Neuronal stem cell (in vitro differentiated cells): ENCODE measurements at regions not wholly inside any gene's neighbourhood (a gene's known extent, or its start where the extent isn't known, plus 50 kb on each side); places are given as distances from the start of the nearest gene placed in this dataset.

Experiments used
- DNase-seq: peaks from one replicate; pipeline ENCODE4 v3.0.0-alpha.2; 2013; ENCODE audit warnings: low spot score
- H2AFZ ChIP-seq: one replicate; pipeline ENCODE4 v1.6.1; 2013; ENCODE audit warnings: mild to moderate bottlenecking, low read length, inconsistent platforms
- H2AK5ac ChIP-seq: 2 replicates; pipeline ENCODE4 v1.6.1; 2013; ENCODE audit warnings: low read depth, mild to moderate bottlenecking, inconsistent platforms, low read length, moderate library complexity, mixed read lengths
- H2BK120ac ChIP-seq: 2 replicates; pipeline ENCODE4 v1.6.1; 2013; ENCODE audit warnings: low read depth, mild to moderate bottlenecking, inconsistent platforms, low read length, moderate library complexity, mixed read lengths
- H2BK12ac ChIP-seq: one replicate; pipeline ENCODE4 v1.6.1; 2013; ENCODE audit warnings: low read length, inconsistent platforms
- H2BK15ac ChIP-seq: 2 replicates; pipeline ENCODE4 v1.6.1; 2013; ENCODE audit warnings: mild to moderate bottlenecking, low read length, inconsistent platforms, mixed read lengths
- H2BK5ac ChIP-seq: one replicate; pipeline ENCODE4 v1.6.1; 2013; ENCODE audit warnings: inconsistent platforms, mild to moderate bottlenecking, low read length, moderate library complexity
- H3K14ac ChIP-seq: one replicate; pipeline ENCODE4 v1.6.1; 2013; ENCODE audit warnings: low read length, inconsistent platforms
- H3K18ac ChIP-seq: 2 replicates; pipeline ENCODE4 v1.6.1; 2013; ENCODE audit warnings: low read length, inconsistent platforms
- H3K23ac ChIP-seq: 2 replicates; pipeline ENCODE4 v1.6.1; 2013; ENCODE audit warnings: low read depth, mild to moderate bottlenecking, mixed read lengths, low read length, inconsistent platforms; ENCODE audit not compliant: poor library complexity
- H3K27ac ChIP-seq: replicated peaks from 3 replicates; pipeline ENCODE4 v1.5.1; 2013; ENCODE audit warnings: low read length, inconsistent platforms
- H3K27me3 ChIP-seq, 3 experiments: 2 replicates each; pipeline ENCODE4 v1.6.1; 2013; ENCODE audit warnings: low read length in 3 of 3, mild to moderate bottlenecking in 2 of 3, inconsistent platforms in 1 of 3, low read depth in 1 of 3, mixed read lengths in 1 of 3, moderate library complexity in 1 of 3; ENCODE audit not compliant: control insufficient read depth in 3 of 3, insufficient read depth in 3 of 3
- H3K36me3 ChIP-seq, 2 donors: replicated peaks in 1 of 2; 2 replicates each; pipeline ENCODE4 v1.6.1; 2013; ENCODE audit warnings: low read length in 2 of 2; ENCODE audit not compliant: control insufficient read depth in 2 of 2, insufficient read depth in 2 of 2
- H3K4ac ChIP-seq: 2 replicates; pipeline ENCODE4 v1.6.1; 2013; ENCODE audit warnings: inconsistent platforms, mild to moderate bottlenecking, low read length, moderate library complexity
- H3K4me1 ChIP-seq, 2 donors: 1 replicate in 1 of 2; 2 replicates in 1 of 2; pipeline ENCODE4 v1.6.1; 2013; ENCODE audit warnings: low read length in 2 of 2, low read depth in 1 of 2; ENCODE audit not compliant: control insufficient read depth in 2 of 2, insufficient read depth in 1 of 2
- H3K4me2 ChIP-seq: one replicate; pipeline ENCODE4 v1.6.1; 2013; ENCODE audit warnings: mild to moderate bottlenecking, low read length, inconsistent platforms; ENCODE audit not compliant: insufficient read depth, poor library complexity, severe bottlenecking
- H3K4me3 ChIP-seq, 2 donors: 2 replicates each; pipeline ENCODE4 v1.5.1; 2013; ENCODE audit warnings: low read length in 2 of 2, mild to moderate bottlenecking in 2 of 2, inconsistent platforms in 1 of 2, moderate library complexity in 1 of 2
- H3K79me1 ChIP-seq: one replicate; pipeline ENCODE4 v1.6.1; 2013; ENCODE audit warnings: low read depth, mild to moderate bottlenecking, inconsistent platforms, low read length, moderate library complexity
- H3K9ac ChIP-seq: one replicate; pipeline ENCODE4 v1.6.1; 2013; ENCODE audit warnings: mild to moderate bottlenecking, low read depth, low read length, inconsistent platforms; ENCODE audit not compliant: poor library complexity
- H3K9me3 ChIP-seq, 2 donors: replicated peaks in 1 of 2; 2 replicates each; pipeline versions ENCODE3 to v1.6.1; 2013; ENCODE audit warnings: low read length in 2 of 2, mild to moderate bottlenecking in 2 of 2, inconsistent platforms in 1 of 2, low read depth in 1 of 2, mixed read lengths in 1 of 2, moderate library complexity in 1 of 2; ENCODE audit not compliant: control insufficient read depth in 2 of 2, insufficient read depth in 1 of 2
- H4K8ac ChIP-seq: one replicate; pipeline ENCODE4 v1.6.1; 2013; ENCODE audit warnings: low read depth, mild to moderate bottlenecking, inconsistent platforms, low read length, moderate library complexity
- H4K91ac ChIP-seq: one replicate; pipeline ENCODE4 v1.6.1; 2013; ENCODE audit warnings: low read length, low read depth, mild to moderate bottlenecking, inconsistent platforms; ENCODE audit not compliant: poor library complexity
- WGBS, 2 donors: extraction: QIAGEN DNeasy Blood & Tissue Kit; methylation state at CpG; one replicate each; pipeline ENCODE4 v1.1.7; 2013; ENCODE audit warnings: missing lambda C conversion rate in 2 of 2, mixed read lengths in 1 of 2; ENCODE audit not compliant: insufficient read length in 2 of 2, insufficient replicate concordance in 1 of 2; ENCODE audit errors: extremely low coverage in 2 of 2; 5-methylcytosine and 5-hydroxymethylcytosine counted together

DNA sequence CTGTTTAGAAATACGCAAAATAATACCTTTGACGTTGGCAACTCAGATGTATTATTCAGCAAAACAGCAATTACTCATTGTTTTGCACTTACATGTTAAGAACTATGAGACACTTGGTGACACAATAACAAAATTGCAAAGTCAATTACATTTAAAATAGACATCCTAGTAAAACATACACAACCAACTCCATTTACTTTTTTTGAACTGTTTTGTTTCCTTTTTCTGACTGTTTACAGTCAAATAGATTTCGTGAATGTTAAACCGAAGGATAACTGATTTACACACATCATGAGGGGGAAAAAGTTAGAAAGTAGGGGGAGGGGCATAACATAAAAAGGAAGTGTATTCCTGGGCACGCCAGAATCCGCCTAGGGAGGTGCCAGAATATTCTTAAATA is 220.1 kb downstream of the MEF2C start:
- H3K27me3 ChIP-seq, result peaks cover 0 to 43% (median 1%) of the 10 kb centered on the region in 3 experiments
- no CpG with 5 or more reads among the region's 6 CpGs for WGBS, 2 donors

DNA sequence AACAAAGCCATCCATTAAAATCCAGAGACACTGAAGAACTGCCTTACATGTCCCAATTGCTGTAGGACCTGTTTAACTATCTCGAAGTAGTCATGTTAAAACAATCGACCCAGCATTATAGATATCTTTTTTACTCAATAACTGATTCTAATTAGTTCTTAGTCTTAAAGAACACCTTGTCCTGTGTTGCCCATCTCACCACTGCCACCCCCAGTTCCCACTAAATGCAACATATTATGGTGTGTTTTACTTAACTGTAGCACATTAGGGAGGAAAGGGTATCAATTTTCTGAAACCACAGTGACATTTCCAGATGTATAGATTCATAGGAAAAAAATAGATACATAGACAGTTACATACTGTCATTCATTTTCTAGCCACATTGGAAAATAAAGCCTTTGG is 221.2 kb downstream of the MEF2C start:
- WGBS, 2 donors, result no CpG with 5 or more reads among the region's 2 CpGs
- no peak overlapping the region for H4K91ac ChIP-seq
- no peak overlapping the region for H2BK120ac ChIP-seq
- H2AFZ ChIP-seq, result peak overlapping the region; percentile 52
- no peaks in the 10 kb centered on the region for H3K79me1 ChIP-seq
- H3K9me3 ChIP-seq, result no peaks in the 10 kb centered on the region
- H2BK12ac ChIP-seq, result no peak overlapping the region
- no peak overlapping the region for H3K27ac ChIP-seq
- peak overlapping the region in 1 of 2 donors; percentile 38 for H3K4me3 ChIP-seq
- peaks cover 13 to 37% of the 10 kb centered on the region in 2 donors for H3K4me1 ChIP-seq
- no peak overlapping the region for H3K18ac ChIP-seq
- no peak overlapping the region for H3K14ac ChIP-seq
- no peak overlapping the region for H3K4ac ChIP-seq
- no peak overlapping the region for H4K8ac ChIP-seq
- no peak overlapping the region for H3K9ac ChIP-seq
- no peak overlapping the region for H3K23ac ChIP-seq
- no peak for DNase-seq
- no peak overlapping the region for H2AK5ac ChIP-seq
- no peaks in the 10 kb centered on the region for H3K36me3 ChIP-seq
- H2BK15ac ChIP-seq, result no peak overlapping the region
- H2BK5ac ChIP-seq, result no peak overlapping the region
- H3K27me3 ChIP-seq, result peaks cover 0 to 34% (median 0%) of the 10 kb centered on the region in 3 experiments
- H3K4me2 ChIP-seq, result no peak overlapping the region

More for the DNA sequence above, 220.1 kb downstream of the MEF2C start:
- Histone ChIP-seq H2BK5ac (no peak overlapping the region), H2AFZ (no peak overlapping the region), H2AK5ac (no peak overlapping the region), H2BK12ac (no peak overlapping the region), H3K27ac (no peak overlapping the region), H3K9me3 (no peaks in the 10 kb centered on the region), H3K36me3 (no peaks in the 10 kb centered on the region), H3K23ac (no peak overlapping the region), H4K8ac (no peak overlapping the region), H3K79me1 (no peaks in the 10 kb centered on the region), H3K4ac (no peak overlapping the region), H3K4me2 (no peak overlapping the region), H3K4me3 (no peak overlapping the region), H2BK15ac (no peak overlapping the region), H3K4me1 (peaks cover 15 to 37% of the 10 kb centered on the region in 2 donors), H3K18ac (no peak overlapping the region), H4K91ac (no peak overlapping the region), H3K14ac (no peak overlapping the region), H3K9ac (no peak overlapping the region), H2BK120ac (no peak overlapping the region)
- no peak for DNase-seq

DNA sequence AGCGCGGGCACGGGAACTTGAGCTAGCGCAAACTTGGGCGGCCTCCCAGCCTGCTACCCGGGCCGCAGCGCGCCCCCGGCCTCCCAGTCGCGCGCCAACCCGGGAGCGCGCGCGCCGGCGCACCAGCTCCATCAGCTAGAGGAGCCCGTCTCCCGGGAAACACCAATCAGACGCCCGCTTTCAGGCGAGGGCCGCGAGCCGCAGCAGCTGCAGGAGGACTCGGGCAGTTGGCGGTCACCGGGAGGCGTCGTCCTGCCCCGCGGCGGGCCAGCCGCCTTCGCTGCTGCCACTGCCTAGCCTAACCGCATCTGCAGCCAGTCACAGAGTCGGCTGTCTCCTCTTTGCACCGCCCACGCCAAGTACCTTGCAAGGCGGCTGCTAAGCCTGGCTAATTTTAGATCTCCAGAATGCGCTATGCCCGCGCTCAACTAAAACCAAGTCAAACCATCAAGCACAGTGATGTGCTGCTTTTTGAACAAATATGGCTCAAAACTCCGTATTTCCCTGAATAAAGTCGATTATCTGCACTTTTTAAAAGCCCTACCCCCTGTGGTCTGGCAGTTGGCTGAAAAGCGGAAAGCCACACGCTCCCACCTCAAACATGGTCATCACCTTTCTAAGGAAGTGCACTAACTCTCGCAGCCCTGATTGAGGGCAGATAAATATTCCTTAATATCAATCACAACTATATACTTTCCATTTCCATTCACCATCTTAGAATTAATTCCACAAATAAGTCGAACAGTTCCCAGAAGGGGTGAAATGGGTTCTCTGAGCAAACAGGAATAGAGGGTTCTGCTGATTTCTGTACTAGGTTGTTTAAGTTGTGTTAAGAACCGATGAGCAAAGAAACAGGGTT is 221.8 kb downstream of the MEF2C start:
- peak overlapping the region; percentile 20 for H3K27ac ChIP-seq
- H2AFZ ChIP-seq, result peak overlapping the region; percentile 52
- H2BK12ac ChIP-seq, result no peak overlapping the region
- H2BK120ac ChIP-seq, result no peak overlapping the region
- H2BK15ac ChIP-seq, result no peak overlapping the region
- H3K79me1 ChIP-seq, result no peaks in the 10 kb centered on the region
- H3K4me2 ChIP-seq, result peak overlapping the region; percentile 85
- H3K14ac ChIP-seq, result no peak overlapping the region
- no peaks in the 10 kb centered on the region for H3K9me3 ChIP-seq
- no peak overlapping the region for H4K8ac ChIP-seq
- H3K4me3 ChIP-seq, result peak overlapping the region; percentile 38 to 69
- H3K36me3 ChIP-seq, result no peaks in the 10 kb centered on the region
- no peak overlapping the region for H2AK5ac ChIP-seq
- WGBS, 2 donors, result 100% methylated on average over 1 of the region's 53 CpGs; no CpG with 5 or more reads in 1 of the 2 donors
- no peak overlapping the region for H2BK5ac ChIP-seq
- H3K9ac ChIP-seq, result no peak overlapping the region
- no peak overlapping the region for H4K91ac ChIP-seq
- H3K18ac ChIP-seq, result peak overlapping the region; percentile 15
- H3K4ac ChIP-seq, result no peak overlapping the region
- peak; percentile 94 for DNase-seq
- H3K27me3 ChIP-seq, result peaks cover 0 to 28% (median 0%) of the 10 kb centered on the region in 3 experiments
- no peak overlapping the region for H3K23ac ChIP-seq
- peaks cover 13 to 37% of the 10 kb centered on the region in 2 donors for H3K4me1 ChIP-seq

DNA sequence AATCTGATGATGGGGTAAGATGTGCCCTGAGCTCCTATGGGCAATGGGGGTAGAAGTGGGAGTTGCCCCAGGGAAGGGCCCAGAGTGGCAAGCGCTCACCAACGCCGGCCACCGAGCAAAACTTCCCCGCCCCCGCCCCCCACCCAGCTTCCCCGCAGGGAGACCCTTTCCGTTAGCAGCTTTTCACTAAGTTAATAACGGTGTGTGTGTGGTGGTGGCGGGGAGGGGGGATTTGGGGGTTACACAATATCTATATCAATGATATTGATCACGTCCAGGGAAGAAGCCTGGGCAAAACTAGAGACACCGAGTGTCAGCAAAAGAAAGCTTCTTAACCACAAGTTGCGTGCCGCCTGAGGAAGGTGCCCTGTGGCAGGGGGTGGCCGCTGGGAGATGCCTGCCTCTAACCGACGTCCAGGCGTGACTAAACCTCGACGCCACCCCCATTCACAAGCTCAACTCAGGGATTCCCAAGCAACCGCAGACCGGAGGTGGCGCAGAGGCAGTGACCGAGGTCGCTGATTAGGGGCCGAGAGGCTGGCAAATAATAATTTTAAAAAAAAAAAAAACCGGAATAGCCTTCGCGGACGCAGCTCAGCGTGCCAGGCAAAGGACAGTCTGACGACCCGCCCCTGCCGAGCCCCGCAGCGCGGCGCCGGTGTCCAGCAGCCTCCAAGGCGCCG is 222.6 kb downstream of the MEF2C start:
- H4K8ac ChIP-seq, result no peak overlapping the region
- H3K23ac ChIP-seq, result peak overlapping the region; percentile 26
- H3K4me2 ChIP-seq, result peak overlapping the region; percentile 85
- H3K18ac ChIP-seq, result peak overlapping the region; percentile 35
- peaks cover 9 to 35% of the 10 kb centered on the region in 2 donors for H3K4me1 ChIP-seq
- H2BK120ac ChIP-seq, result no peak overlapping the region
- no peak overlapping the region for H2AK5ac ChIP-seq
- H2AFZ ChIP-seq, result peak overlapping the region; percentile 52
- no peak overlapping the region for H2BK15ac ChIP-seq
- H3K27me3 ChIP-seq, result peaks cover 0 to 22% (median 0%) of the 10 kb centered on the region in 3 experiments
- no peaks in the 10 kb centered on the region for H3K36me3 ChIP-seq
- no CpG with 5 or more reads among the region's 41 CpGs for WGBS, 2 donors
- H2BK12ac ChIP-seq, result no peak overlapping the region
- no peak for DNase-seq
- no peak overlapping the region for H2BK5ac ChIP-seq
- H3K9ac ChIP-seq, result peak overlapping the region; percentile 30
- H3K14ac ChIP-seq, result no peak overlapping the region
- no peak overlapping the region for H3K27ac ChIP-seq
- H3K9me3 ChIP-seq, result no peaks in the 10 kb centered on the region
- peak overlapping the region; percentile 38 to 70 for H3K4me3 ChIP-seq
- no peak overlapping the region for H3K4ac ChIP-seq
- H3K79me1 ChIP-seq, result no peaks in the 10 kb centered on the region
- H4K91ac ChIP-seq, result no peak overlapping the region
